ENCODE measurements at regions not wholly inside any gene's neighbourhood (a gene's known extent, or its start where the extent isn't known, plus 50 kb on each side); places are given as distances from the start of the nearest gene placed in this dataset.

DNA sequence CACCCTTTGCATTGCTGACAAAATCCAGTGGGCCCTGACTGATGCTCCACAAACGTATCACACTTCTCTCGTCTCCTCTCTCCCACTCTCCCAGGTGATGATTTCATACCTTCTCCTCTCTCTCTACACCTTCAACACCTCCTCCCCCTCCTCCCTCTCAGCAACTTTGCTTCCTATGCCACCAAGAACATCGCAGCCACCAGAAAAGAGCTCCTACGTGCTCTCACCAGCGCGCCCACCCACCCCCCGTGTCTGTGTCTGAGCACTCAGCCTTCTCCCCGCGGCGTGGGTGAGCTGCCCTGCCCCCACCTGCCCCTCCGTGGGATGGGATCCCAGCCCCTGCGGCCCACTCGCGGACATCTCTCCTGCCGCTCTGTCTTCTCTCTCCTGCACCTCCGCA, 55.1 kb upstream of the COX20 start:
- no TSS peak for BruUV-seq (replicated peaks)
- Histone ChIP-seq H3K27ac (ENCODE audit: insufficient read depth, low read length) (no peak overlapping the region), H2AK9ac (replicated peaks; ENCODE audit: low read depth, low read length, poor library complexity) (no peak overlapping the region), H2BK5ac (ENCODE audit: low read depth, low read length, poor library complexity, severe bottlenecking) (no peak overlapping the region), H3K4me1 (ENCODE audit: control insufficient read depth, insufficient read depth, low read length) (peaks cover 3% of the 10 kb centered on the region; the same call in 1 of the 2 replicates), H3K27me3 (ENCODE audit: control insufficient read depth, insufficient read depth, low read length) (no peaks in the 10 kb centered on the region), H2AFZ (replicated peaks; ENCODE audit: low read length, poor library complexity) (no peak overlapping the region), H3K79me1 (ENCODE audit: low read depth in 1 of 2, low read length in 2 of 2) (no peaks in the 10 kb centered on the region), H3K36me3 (ENCODE audit: control insufficient read depth, insufficient read depth, low read length) (no peaks in the 10 kb centered on the region), H3K4me2 (ENCODE audit: low read depth, low read length) (no peak overlapping the region), H3K23ac (ENCODE audit: low read depth, low read length) (no peak overlapping the region), H2BK20ac (ENCODE audit: low read depth, low read length) (no peak overlapping the region), H2BK15ac (ENCODE audit: low read depth, low read length) (no peak overlapping the region), H3K9me3 (ENCODE audit: control insufficient read depth, insufficient read depth, low read length) (no peaks in the 10 kb centered on the region), H4K5ac (ENCODE audit: low read depth, low read length) (no peak overlapping the region), H4K20me1 (ENCODE audit: insufficient read depth, low read length) (no peaks in the 10 kb centered on the region), H3K4ac (ENCODE audit: low read depth, low read length) (no peak overlapping the region), H3K18ac (ENCODE audit: low read depth, low read length) (no peak overlapping the region), H2AK5ac (ENCODE audit: low read depth, low read length) (no peak overlapping the region), H3K4me3 (ENCODE audit: insufficient read depth, low read depth, low read length) (no peak overlapping the region), H4K8ac (ENCODE audit: low read depth in 2 of 2, low read length in 2 of 2) (no peak overlapping the region), H2BK120ac (ENCODE audit: low read depth, low read length) (no peak overlapping the region), H3K9ac (ENCODE audit: low read depth, low read length) (no peak overlapping the region), H3K56ac (ENCODE audit: extremely low read depth, insufficient read depth, low read length) (no peak overlapping the region), H4K91ac (ENCODE audit: insufficient read depth, low read depth, low read length) (no peak overlapping the region), H3K9me1 (ENCODE audit: insufficient read depth, low read length) (peaks cover 3% of the 10 kb centered on the region; the same call in 1 of the 2 replicates), H3K14ac (replicated peaks; ENCODE audit: low read depth, low read length) (no peak overlapping the region)
- ATAC-seq (ENCODE audit: low read depth) (no peak), DNase-seq (no peak)
- ChIA-PET CTCF (no interaction called here), POLR2A (ENCODE audit: unreplicated experiment) (no interaction called here)
- TF ChIP-seq SMC3 (IDR thresholded peaks at IDR 0.05; ENCODE audit: low read depth, low read length) (no peak), POLR2A (IDR thresholded peaks at IDR 0.05; ENCODE audit: low read depth, low read length) (no peak), MXI1 (IDR thresholded peaks at IDR 0.05; ENCODE audit: borderline replicate concordance, low read depth, low read length) (no peak)
- TF ChIP-seq, protein P1, sequence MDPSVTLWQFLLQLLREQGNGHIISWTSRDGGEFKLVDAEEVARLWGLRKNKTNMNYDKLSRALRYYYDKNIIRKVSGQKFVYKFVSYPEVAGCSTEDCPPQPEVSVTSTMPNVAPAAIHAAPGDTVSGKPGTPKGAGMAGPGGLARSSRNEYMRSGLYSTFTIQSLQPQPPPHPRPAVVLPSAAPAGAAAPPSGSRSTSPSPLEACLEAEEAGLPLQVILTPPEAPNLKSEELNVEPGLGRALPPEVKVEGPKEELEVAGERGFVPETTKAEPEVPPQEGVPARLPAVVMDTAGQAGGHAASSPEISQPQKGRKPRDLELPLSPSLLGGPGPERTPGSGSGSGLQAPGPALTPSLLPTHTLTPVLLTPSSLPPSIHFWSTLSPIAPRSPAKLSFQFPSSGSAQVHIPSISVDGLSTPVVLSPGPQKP (IDR thresholded peaks at IDR 0.05; ENCODE audit: borderline replicate concordance, low read depth, low read length), result no peak
- dilution Hi-C loops (cut with HindIII; ENCODE audit: low sequenced_read_pairs, unreplicated experiment), result no loop called here
- in situ Hi-C loops (cut with MboI; ENCODE audit: low sequenced_read_pairs), result no loop called here
- 97% methylated on average over 11 of the region's 16 CpGs; no CpG with 5 or more reads in 1 of the 2 experiments for WGBS, 2 experiments (ENCODE audit: extremely low coverage in 2 of 2, insufficient read length in 1 of 2)
- intact Hi-C loops (cut with micrococcal nuclease), result no loop called here

All from IMR-90 (cell line).